Activated CD4-positive, alpha-beta memory T cell treated with anti-CD3 and anti-CD28 coated beads for 36 hours (primary cell): ENCODE measurements at regions not wholly inside any gene's neighbourhood (a gene's known extent, or its start where the extent isn't known, plus 50 kb on each side); places are given as distances from the start of the nearest gene placed in this dataset.

Experiments used
- CTCF ChIA-PET: fragments of 350-600 bp; sonication (Branson Sonifier 250); formaldehyde crosslinking; loops from one replicate; lab custom pipeline; 2021; ENCODE audit warnings: antibody characterized with exemption, inconsistent platforms; lab: Charles Lee
- POLR2A ChIA-PET: fragments of 350-600 bp; sonication (Branson Sonifier 250); formaldehyde crosslinking; loops from one replicate; lab custom pipeline; 2021; ENCODE audit warnings: antibody characterized with exemption; lab: Charles Lee
- DNase-seq: peaks from one replicate; pipeline ENCODE4 v3.0.0-alpha.2; 2020
- H3K27ac Mint-ChIP-seq: one replicate; pipeline ENCODE4 v1.8.0; 2021; ENCODE audit warnings: mixed read lengths
- H3K27me3 Mint-ChIP-seq: one replicate; pipeline ENCODE4 v1.8.0; 2021; ENCODE audit warnings: mixed read lengths
- H3K36me3 Mint-ChIP-seq: one replicate; pipeline ENCODE4 v1.8.0; 2021; ENCODE audit warnings: mixed read lengths
- H3K4me1 Mint-ChIP-seq: one replicate; pipeline ENCODE4 v1.8.0; 2021; ENCODE audit warnings: low read depth, mixed read lengths
- H3K4me3 Mint-ChIP-seq: one replicate; pipeline ENCODE4 v1.8.0; 2021; ENCODE audit warnings: mild to moderate bottlenecking, mixed read lengths
- H3K9me3 Mint-ChIP-seq: one replicate; pipeline ENCODE4 v1.8.0; 2021; ENCODE audit warnings: mixed read lengths
- intact Hi-C: fragments of 100-400 bp; cut with micrococcal nuclease; formaldehyde crosslinking; loops from one replicate; pipeline ENCODE4 v1.15.1; 2023

- no peaks in the 10 kb centered on the region for H3K9me3 Mint-ChIP-seq
- intact Hi-C loops, result no loop called here
- CTCF ChIA-PET, result interaction anchor here (0.6 kb wide), 1 partner anchor 10 kb away, joined by 5 read pairs; no protein-coding TSS in a partner anchor
- no peak for DNase-seq
- no peaks in the 10 kb centered on the region for H3K27me3 Mint-ChIP-seq
- H3K4me1 Mint-ChIP-seq, result no peaks in the 10 kb centered on the region
- no peak overlapping the region for H3K27ac Mint-ChIP-seq
- POLR2A ChIA-PET, result no interaction called here
- no peak overlapping the region for H3K4me3 Mint-ChIP-seq
- H3K36me3 Mint-ChIP-seq, result no peaks in the 10 kb centered on the region
Measured at GRCh38 chr4:110675426-110675825, 52.5 kb upstream of the PITX2 start.

- H3K27ac Mint-ChIP-seq, result no peak overlapping the region
- H3K36me3 Mint-ChIP-seq, result no peaks in the 10 kb centered on the region
- H3K4me3 Mint-ChIP-seq, result no peak overlapping the region
- no peaks in the 10 kb centered on the region for H3K4me1 Mint-ChIP-seq
- CTCF ChIA-PET, result no interaction called here
- DNase-seq, result no peak
- intact Hi-C loops, result no loop called here
- H3K9me3 Mint-ChIP-seq, result no peaks in the 10 kb centered on the region
- H3K27me3 Mint-ChIP-seq, result no peaks in the 10 kb centered on the region
- POLR2A ChIA-PET, result no interaction called here
Measured at GRCh38 chr4:110676241-110676640, 53.4 kb upstream of the PITX2 start.

GRCh38 chr4:110678517-110679227, 55.8 kb upstream of the PITX2 start:
- ChIA-PET POLR2A (no interaction called here), CTCF (no interaction called here)
- no peaks in the 10 kb centered on the region for H3K9me3 Mint-ChIP-seq
- H3K36me3 Mint-ChIP-seq, result no peaks in the 10 kb centered on the region
- H3K27me3 Mint-ChIP-seq, result no peaks in the 10 kb centered on the region
- no peak overlapping the region for H3K27ac Mint-ChIP-seq
- intact Hi-C loops, result no loop called here
- H3K4me3 Mint-ChIP-seq, result no peak overlapping the region
- no peaks in the 10 kb centered on the region for H3K4me1 Mint-ChIP-seq
- no peak for DNase-seq

- no peaks in the 10 kb centered on the region for H3K4me1 Mint-ChIP-seq
- ChIA-PET POLR2A (no interaction called here), CTCF (no interaction called here)
- no peak for DNase-seq
- H3K27me3 Mint-ChIP-seq, result no peaks in the 10 kb centered on the region
- no peak overlapping the region for H3K27ac Mint-ChIP-seq
- intact Hi-C loops, result no loop called here
- H3K36me3 Mint-ChIP-seq, result no peaks in the 10 kb centered on the region
- H3K4me3 Mint-ChIP-seq, result no peak overlapping the region
- H3K9me3 Mint-ChIP-seq, result no peaks in the 10 kb centered on the region
Measured at GRCh38 chr4:110680265-110680664, 57.4 kb upstream of the PITX2 start.

- no peaks in the 10 kb centered on the region for H3K9me3 Mint-ChIP-seq
- no peaks in the 10 kb centered on the region for H3K4me1 Mint-ChIP-seq
- ChIA-PET POLR2A (no interaction called here), CTCF (no interaction called here)
- H3K27me3 Mint-ChIP-seq, result no peaks in the 10 kb centered on the region
- intact Hi-C loops, result no loop called here
- H3K36me3 Mint-ChIP-seq, result no peaks in the 10 kb centered on the region
- DNase-seq, result no peak
- no peak overlapping the region for H3K4me3 Mint-ChIP-seq
- no peak overlapping the region for H3K27ac Mint-ChIP-seq
Measured at GRCh38 chr4:110681381-110681780, 58.5 kb upstream of the PITX2 start.

GRCh38 chr4:110682311-110682710, 59.4 kb upstream of the PITX2 start:
- H3K27me3 Mint-ChIP-seq, result no peaks in the 10 kb centered on the region
- no peak overlapping the region for H3K27ac Mint-ChIP-seq
- DNase-seq, result no peak
- H3K4me3 Mint-ChIP-seq, result no peak overlapping the region
- POLR2A ChIA-PET, result no interaction called here
- H3K4me1 Mint-ChIP-seq, result no peaks in the 10 kb centered on the region
- H3K36me3 Mint-ChIP-seq, result no peaks in the 10 kb centered on the region
- no peaks in the 10 kb centered on the region for H3K9me3 Mint-ChIP-seq
- CTCF ChIA-PET, result no interaction called here
- intact Hi-C loops, result no loop called here

- Mint-ChIP-seq H3K9me3 (no peaks in the 10 kb centered on the region), H3K36me3 (no peaks in the 10 kb centered on the region), H3K4me3 (no peak overlapping the region), H3K27ac (no peak overlapping the region), H3K4me1 (no peaks in the 10 kb centered on the region), H3K27me3 (no peaks in the 10 kb centered on the region)
- ChIA-PET CTCF (no interaction called here), POLR2A (no interaction called here)
- intact Hi-C loops, result no loop called here
- DNase-seq, result no peak
Measured at GRCh38 chr4:110683601-110684000, 60.7 kb upstream of the PITX2 start.

GRCh38 chr4:110702326-110702725, 79.4 kb upstream of the PITX2 start:
- no peak for DNase-seq
- Mint-ChIP-seq H3K27ac (no peak overlapping the region), H3K27me3 (no peaks in the 10 kb centered on the region), H3K4me3 (no peak overlapping the region), H3K36me3 (no peaks in the 10 kb centered on the region), H3K9me3 (no peaks in the 10 kb centered on the region), H3K4me1 (no peaks in the 10 kb centered on the region)
- POLR2A ChIA-PET, result no interaction called here
- CTCF ChIA-PET, result no interaction called here
- intact Hi-C loops, result no loop called here

- Mint-ChIP-seq H3K4me1 (no peaks in the 10 kb centered on the region), H3K4me3 (no peak overlapping the region), H3K9me3 (no peaks in the 10 kb centered on the region), H3K27me3 (no peaks in the 10 kb centered on the region), H3K27ac (no peak overlapping the region), H3K36me3 (no peaks in the 10 kb centered on the region)
- DNase-seq, result no peak
- ChIA-PET POLR2A (no interaction called here), CTCF (no interaction called here)
- intact Hi-C loops, result no loop called here
Measured at GRCh38 chr4:110704748-110705439, 82.0 kb upstream of the PITX2 start.

- no peak overlapping the region for H3K4me3 Mint-ChIP-seq
- intact Hi-C loops, result no loop called here
- H3K27me3 Mint-ChIP-seq, result no peaks in the 10 kb centered on the region
- H3K9me3 Mint-ChIP-seq, result no peaks in the 10 kb centered on the region
- H3K27ac Mint-ChIP-seq, result no peak overlapping the region
- POLR2A ChIA-PET, result no interaction called here
- DNase-seq, result no peak
- no peaks in the 10 kb centered on the region for H3K4me1 Mint-ChIP-seq
- CTCF ChIA-PET, result no interaction called here
- no peaks in the 10 kb centered on the region for H3K36me3 Mint-ChIP-seq
Measured at GRCh38 chr4:110705440-110705782, 82.5 kb upstream of the PITX2 start.

GRCh38 chr4:110710070-110710469, 87.2 kb upstream of the PITX2 start:
- ChIA-PET POLR2A (no interaction called here), CTCF (no interaction called here)
- intact Hi-C loops, result no loop called here
- no peak for DNase-seq
- Mint-ChIP-seq H3K9me3 (no peaks in the 10 kb centered on the region), H3K36me3 (no peaks in the 10 kb centered on the region), H3K27me3 (no peaks in the 10 kb centered on the region), H3K27ac (no peak overlapping the region), H3K4me1 (no peaks in the 10 kb centered on the region), H3K4me3 (no peak overlapping the region)

GRCh38 chr4:110712486-110712885, 89.6 kb upstream of the PITX2 start:
- POLR2A ChIA-PET, result no interaction called here
- H3K4me3 Mint-ChIP-seq, result no peak overlapping the region
- H3K27me3 Mint-ChIP-seq, result no peaks in the 10 kb centered on the region
- H3K27ac Mint-ChIP-seq, result no peak overlapping the region
- intact Hi-C loops, result no loop called here
- CTCF ChIA-PET, result no interaction called here
- DNase-seq, result no peak
- no peaks in the 10 kb centered on the region for H3K9me3 Mint-ChIP-seq
- no peaks in the 10 kb centered on the region for H3K4me1 Mint-ChIP-seq
- H3K36me3 Mint-ChIP-seq, result no peaks in the 10 kb centered on the region

- Mint-ChIP-seq H3K4me3 (no peak overlapping the region), H3K27me3 (no peaks in the 10 kb centered on the region), H3K27ac (no peak overlapping the region), H3K36me3 (no peaks in the 10 kb centered on the region), H3K4me1 (no peaks in the 10 kb centered on the region), H3K9me3 (no peaks in the 10 kb centered on the region)
- intact Hi-C loops, result no loop called here
- CTCF ChIA-PET, result no interaction called here
- POLR2A ChIA-PET, result no interaction called here
- DNase-seq, result no peak
Measured at GRCh38 chr4:110730318-110730717, 107.4 kb upstream of the PITX2 start.
